ENCODE measurements at regions not wholly inside any gene's neighbourhood (a gene's known extent, or its start where the extent isn't known, plus 50 kb on each side); places are given as distances from the start of the nearest gene placed in this dataset.

DNA sequence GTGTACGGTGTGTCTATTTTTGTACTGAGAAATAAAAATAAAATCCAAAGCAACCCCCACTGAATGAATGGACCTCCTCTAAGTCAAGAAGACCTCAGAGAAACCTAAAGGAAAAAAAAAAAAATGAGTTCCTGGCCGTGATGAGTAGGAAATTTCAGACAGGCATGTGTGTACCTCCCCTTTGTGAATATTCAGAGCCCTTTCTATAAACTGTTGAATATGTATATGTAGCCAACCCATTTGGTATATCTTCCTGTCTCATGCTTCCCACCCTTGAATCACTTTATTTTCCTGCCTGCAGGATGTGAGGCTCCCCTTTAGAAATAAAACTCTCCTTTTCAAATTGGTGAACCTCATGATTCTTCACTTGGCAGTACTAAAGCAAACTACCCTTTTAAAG, 887.8 kb upstream of the NCAM2 start:
- no peak overlapping the region for H3K9ac ChIP-seq (ENCODE audit: low read length)
- no peaks in the 10 kb centered on the region for H3K27me3 ChIP-seq (ENCODE audit: insufficient read depth, low read length)
- ATAC-seq (no peak), DNase-seq (ENCODE audit: low read depth, low spot score) (no peak)
- BruUV-seq (replicated peaks), result no TSS peak
- H3K79me2 ChIP-seq (ENCODE audit: insufficient read depth, low read length), result no peaks in the 10 kb centered on the region
- POLR2A ChIA-PET, result no interaction called here
- H3K9me3 ChIP-seq (ENCODE audit: control insufficient read depth in 1 of 2, insufficient read depth in 1 of 2, low read depth in 1 of 2, low read length in 2 of 2), result peaks cover 0 to 6% of the 10 kb centered on the region in 2 experiments; a peak in 1 of 4 replicates
- CTCF ChIA-PET, result no interaction called here
- TF ChIP-seq POLR2AphosphoS5 (IDR thresholded peaks at IDR 0.05; ENCODE audit: low read depth, low read length) (no peak), CEBPB (IDR thresholded peaks at IDR 0.05; ENCODE audit: low read depth) (no peak), SIN3A (IDR thresholded peaks at IDR 0.05; ENCODE audit: low read depth) (no peak), POLR2A (IDR thresholded peaks at IDR 0.05; ENCODE audit: borderline replicate concordance, extremely low read depth, insufficient read depth, insufficient read length) (no peak)
- no peak overlapping the region for H3K4me2 ChIP-seq (ENCODE audit: low read length)
- H3K9me2 ChIP-seq (ENCODE audit: insufficient read depth), result no peaks in the 10 kb centered on the region
- no peaks in the 10 kb centered on the region; the same call in 1 of the 2 replicates for H4K20me1 ChIP-seq (ENCODE audit: insufficient read depth)
- RAD21 ChIA-PET (ENCODE audit: low non-redundant PET in 1 of 2, low total read pairs in 2 of 2, uncharacterized antibody in 2 of 2, unreplicated experiment in 2 of 2), result no interaction called here
- no peaks in the 10 kb centered on the region for H3K36me3 ChIP-seq (ENCODE audit: control insufficient read depth in 1 of 2, insufficient read depth in 2 of 2, low read length in 2 of 2)
- no peaks in the 10 kb centered on the region for H3K4me1 ChIP-seq (ENCODE audit: control insufficient read depth in 1 of 2, insufficient read depth in 2 of 2, low read length in 2 of 2)
- no peak overlapping the region for H3K4me3 ChIP-seq (replicated peaks in 1 of 2; ENCODE audit: low read depth in 1 of 2, low read length in 2 of 2)
- no peak overlapping the region for H2AFZ ChIP-seq (ENCODE audit: low read depth, low read length, poor library complexity, severe bottlenecking)
- H3K27ac ChIP-seq (ENCODE audit: low read depth, low read length), result no peak overlapping the region
- intact Hi-C loops (cut with micrococcal nuclease), result no loop called here

DNA sequence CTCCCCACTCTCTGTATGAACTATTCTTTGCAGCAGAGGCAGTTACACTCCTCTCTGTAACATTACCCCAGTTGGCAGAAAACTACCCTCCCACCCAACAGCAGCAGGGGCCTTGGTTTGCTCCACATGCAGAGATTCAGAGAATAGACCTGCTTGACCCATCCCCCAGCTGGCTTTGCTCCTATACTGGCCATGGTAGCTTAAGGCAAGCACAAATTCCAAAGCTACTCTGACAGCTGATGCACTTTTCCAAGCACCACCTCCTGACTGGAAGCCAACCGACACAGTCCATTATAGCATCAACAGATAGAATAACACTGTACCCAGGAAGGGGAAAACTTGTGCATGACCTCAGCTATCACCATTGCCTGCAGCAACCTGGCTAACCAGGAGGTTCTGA, 846.5 kb upstream of the NCAM2 start:
- H3K79me2 ChIP-seq (ENCODE audit: insufficient read depth, low read length), result no peaks in the 10 kb centered on the region
- no peaks in the 10 kb centered on the region for H3K4me1 ChIP-seq (ENCODE audit: control insufficient read depth in 1 of 2, insufficient read depth in 2 of 2, low read length in 2 of 2)
- no peak for TF ChIP-seq ZFX (IDR thresholded peaks at IDR 0.05)
- TF ChIP-seq EZH2 (IDR thresholded peaks at IDR 0.05), result no peak
- TF ChIP-seq CEBPB (IDR thresholded peaks at IDR 0.05; ENCODE audit: low read depth), result no peak
- no peak for TF ChIP-seq ZNF274 (IDR thresholded peaks at IDR 0.05; ENCODE audit: low read depth, low read length)
- TF ChIP-seq, protein P1, sequence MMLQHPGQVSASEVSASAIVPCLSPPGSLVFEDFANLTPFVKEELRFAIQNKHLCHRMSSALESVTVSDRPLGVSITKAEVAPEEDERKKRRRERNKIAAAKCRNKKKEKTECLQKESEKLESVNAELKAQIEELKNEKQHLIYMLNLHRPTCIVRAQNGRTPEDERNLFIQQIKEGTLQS (IDR thresholded peaks at IDR 0.05), result no peak
- no peak for TF ChIP-seq EZH2phosphoT487 (IDR thresholded peaks at IDR 0.05; ENCODE audit: borderline replicate concordance)
- no peak for TF ChIP-seq YY1 (IDR thresholded peaks at IDR 0.05; ENCODE audit: extremely low read depth, insufficient replicate concordance, low read depth, low read length)
- no peak for TF ChIP-seq SIN3A (IDR thresholded peaks at IDR 0.05; ENCODE audit: low read depth)
- no peak for TF ChIP-seq POLR2AphosphoS5 (IDR thresholded peaks at IDR 0.05; ENCODE audit: low read depth, low read length)
- no peak for TF ChIP-seq EGR1 (IDR thresholded peaks at IDR 0.05; ENCODE audit: low read depth)
- TF ChIP-seq, protein P2, sequence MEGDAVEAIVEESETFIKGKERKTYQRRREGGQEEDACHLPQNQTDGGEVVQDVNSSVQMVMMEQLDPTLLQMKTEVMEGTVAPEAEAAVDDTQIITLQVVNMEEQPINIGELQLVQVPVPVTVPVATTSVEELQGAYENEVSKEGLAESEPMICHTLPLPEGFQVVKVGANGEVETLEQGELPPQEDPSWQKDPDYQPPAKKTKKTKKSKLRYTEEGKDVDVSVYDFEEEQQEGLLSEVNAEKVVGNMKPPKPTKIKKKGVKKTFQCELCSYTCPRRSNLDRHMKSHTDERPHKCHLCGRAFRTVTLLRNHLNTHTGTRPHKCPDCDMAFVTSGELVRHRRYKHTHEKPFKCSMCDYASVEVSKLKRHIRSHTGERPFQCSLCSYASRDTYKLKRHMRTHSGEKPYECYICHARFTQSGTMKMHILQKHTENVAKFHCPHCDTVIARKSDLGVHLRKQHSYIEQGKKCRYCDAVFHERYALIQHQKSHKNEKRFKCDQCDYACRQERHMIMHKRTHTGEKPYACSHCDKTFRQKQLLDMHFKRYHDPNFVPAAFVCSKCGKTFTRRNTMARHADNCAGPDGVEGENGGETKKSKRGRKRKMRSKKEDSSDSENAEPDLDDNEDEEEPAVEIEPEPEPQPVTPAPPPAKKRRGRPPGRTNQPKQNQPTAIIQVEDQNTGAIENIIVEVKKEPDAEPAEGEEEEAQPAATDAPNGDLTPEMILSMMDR (IDR thresholded peaks at IDR 0.05 in 2 of 3, conservative IDR thresholded peaks at IDR 0.05 in 1 of 3; ENCODE audit: borderline replicate concordance in 1 of 3, insufficient read depth in 1 of 3, low read depth in 2 of 3, low read length in 2 of 3), result no peak
- H3K9me2 ChIP-seq (ENCODE audit: insufficient read depth), result no peaks in the 10 kb centered on the region
- no peak overlapping the region for H3K4me3 ChIP-seq (replicated peaks in 1 of 2; ENCODE audit: low read depth in 1 of 2, low read length in 2 of 2)
- H3K9me3 ChIP-seq (ENCODE audit: control insufficient read depth in 1 of 2, insufficient read depth in 1 of 2, low read depth in 1 of 2, low read length in 2 of 2), result peaks cover 16 to 30% of the 10 kb centered on the region in 2 experiments; a peak in 2 of 4 replicates
- ChIA-PET CTCF (no interaction called here), POLR2A (no interaction called here), RAD21 (ENCODE audit: low non-redundant PET in 1 of 2, low total read pairs in 2 of 2, uncharacterized antibody in 2 of 2, unreplicated experiment in 2 of 2) (no interaction called here)
- no peak overlapping the region for H3K27ac ChIP-seq (ENCODE audit: low read depth, low read length)
- no peak overlapping the region for H3K9ac ChIP-seq (ENCODE audit: low read length)
- H3K36me3 ChIP-seq (ENCODE audit: control insufficient read depth in 1 of 2, insufficient read depth in 2 of 2, low read length in 2 of 2), result no peaks in the 10 kb centered on the region
- DNase-seq (ENCODE audit: low read depth, low spot score) (no peak), ATAC-seq (no peak)
- intact Hi-C loops (cut with micrococcal nuclease), result no loop called here
- H3K27me3 ChIP-seq (ENCODE audit: insufficient read depth, low read length), result no peaks in the 10 kb centered on the region
- no peak overlapping the region for H3K4me2 ChIP-seq (ENCODE audit: low read length)
- H4K20me1 ChIP-seq (ENCODE audit: insufficient read depth), result no peaks in the 10 kb centered on the region
- H2AFZ ChIP-seq (ENCODE audit: low read depth, low read length, poor library complexity, severe bottlenecking), result no peak overlapping the region
- BruUV-seq (replicated peaks), result no TSS peak

Measured in HCT116 (cell line).